WTC11 (cell line): ENCODE measurements at regions not wholly inside any gene's neighbourhood (a gene's known extent, or its start where the extent isn't known, plus 50 kb on each side); places are given as distances from the start of the nearest gene placed in this dataset.

ENCODE experiments used
- ATAC-seq: fragments of 200-7000 bp; cut with Tn5 transposase; 2 replicates; pipeline ENCODE4 v1.10.0; 2021; ENCODE audit warnings: mild to moderate bottlenecking, moderate library complexity
- CTCF ChIA-PET: fragments of 300-600 bp; sonication (Branson Sonifier 250); formaldehyde crosslinking; loops from one replicate; lab custom pipeline; 2021; ENCODE audit warnings: antibody characterized with exemption; lab: Charles Lee
- POLR2A ChIA-PET: fragments of 350-600 bp; sonication (Branson Sonifier 250); formaldehyde crosslinking; loops from one replicate; lab custom pipeline; 2021; ENCODE audit warnings: antibody characterized with exemption; lab: Charles Lee
- DNase-seq: peaks from one replicate; pipeline ENCODE4 v3.0.0; 2021; ENCODE audit warnings: low spot score
- H3K27ac Mint-ChIP-seq: 2 replicates; pipeline ENCODE4 v1.8.0; 2021; ENCODE audit warnings: mixed read lengths
- H3K27me3 Mint-ChIP-seq: 2 replicates; pipeline ENCODE4 v1.8.0; 2021; ENCODE audit warnings: low read depth, mild to moderate bottlenecking, moderate library complexity, mixed read lengths
- H3K36me3 Mint-ChIP-seq: 2 replicates; pipeline ENCODE4 v1.8.0; 2021; ENCODE audit warnings: mixed read lengths
- H3K4me1 Mint-ChIP-seq: 2 replicates; pipeline ENCODE4 v1.8.0; 2022; ENCODE audit warnings: mixed read lengths
- H3K4me3 Mint-ChIP-seq: 2 replicates; pipeline ENCODE4 v1.8.0; 2021; ENCODE audit warnings: mild to moderate bottlenecking, moderate library complexity, mixed read lengths
- H3K9me3 Mint-ChIP-seq: 2 replicates; pipeline ENCODE4 v1.8.0; 2021; ENCODE audit warnings: mixed read lengths
- CREB1 ChIP-seq: sonication (generic); formaldehyde crosslinking; IDR thresholded peaks from 2 replicates; pipeline ENCODE4 v1.8.0; 2023; ENCODE audit warnings: mild to moderate bottlenecking, missing genetic modification reagents
- FOXP1 ChIP-seq: sonication (generic); formaldehyde crosslinking; IDR thresholded peaks from 2 replicates; pipeline ENCODE4 v1.8.0; 2022; ENCODE audit warnings: missing genetic modification reagents, mild to moderate bottlenecking, moderate library complexity, borderline replicate concordance
- GABPB1 ChIP-seq: sonication (generic); formaldehyde crosslinking; IDR thresholded peaks from 2 replicates; pipeline ENCODE4 v1.8.1; 2023; ENCODE audit warnings: mild to moderate bottlenecking, missing genetic modification reagents
- IRF2 ChIP-seq: sonication (generic); formaldehyde crosslinking; IDR thresholded peaks from 2 replicates; pipeline ENCODE4 v1.8.0; 2022; ENCODE audit warnings: low read depth, missing genetic modification reagents, borderline replicate concordance
- MYBL2 ChIP-seq: sonication (generic); formaldehyde crosslinking; IDR thresholded peaks from 2 replicates; pipeline ENCODE4 v1.8.1; 2023; ENCODE audit warnings: mild to moderate bottlenecking, moderate library complexity, missing genetic modification reagents
- NFATC4 ChIP-seq: fragments of 250-450 bp; sonication (Bioruptor Pico); IDR thresholded peaks from 2 replicates; pipeline ENCODE4 v1.9.0; 2021; ENCODE audit warnings: mild to moderate bottlenecking
- SMAD3 ChIP-seq: sonication (generic); formaldehyde crosslinking; IDR thresholded peaks from 2 replicates; pipeline ENCODE4 v1.8.0; 2022; ENCODE audit warnings: missing genetic modification reagents, mild to moderate bottlenecking, borderline replicate concordance
- SMAD4 ChIP-seq: sonication (generic); formaldehyde crosslinking; IDR thresholded peaks from 2 replicates; pipeline ENCODE4 v1.8.0; 2022; ENCODE audit warnings: mild to moderate bottlenecking, missing genetic modification reagents
- SOX15 ChIP-seq: fragments of 250-450 bp; sonication (Bioruptor Pico); IDR thresholded peaks from 2 replicates; pipeline ENCODE4 v1.9.0; 2021; ENCODE audit warnings: mild to moderate bottlenecking
- SP1 ChIP-seq: sonication (generic); formaldehyde crosslinking; conservative IDR thresholded peaks from 2 replicates; pipeline ENCODE4 v1.8.1; 2022; ENCODE audit warnings: missing genetic modification reagents
- TEAD4 ChIP-seq: sonication (generic); formaldehyde crosslinking; IDR thresholded peaks from 2 replicates; pipeline ENCODE4 v1.8.0; 2022; ENCODE audit warnings: mild to moderate bottlenecking, missing genetic modification reagents
- TP53 ChIP-seq: sonication (generic); formaldehyde crosslinking; IDR thresholded peaks from 2 replicates; pipeline ENCODE4 v1.8.1; 2023; ENCODE audit warnings: mild to moderate bottlenecking, missing genetic modification reagents
- ZNF121 ChIP-seq: sonication (generic); formaldehyde crosslinking; IDR thresholded peaks from 2 replicates; pipeline ENCODE4 v1.8.0; 2023; ENCODE audit warnings: missing genetic modification reagents
- ZNF219 ChIP-seq: sonication (generic); formaldehyde crosslinking; IDR thresholded peaks from 2 replicates; pipeline ENCODE4 v1.8.0; 2023; ENCODE audit warnings: missing genetic modification reagents, mild to moderate bottlenecking, borderline replicate concordance
- ZNF232 ChIP-seq: sonication (generic); formaldehyde crosslinking; IDR thresholded peaks from 2 replicates; pipeline ENCODE4 v1.8.0; 2022; ENCODE audit warnings: mild to moderate bottlenecking, missing genetic modification reagents
- ZNF396 ChIP-seq: fragments of 250-450 bp; sonication (Bioruptor Pico); IDR thresholded peaks from 2 replicates; pipeline ENCODE4 v1.8.0; 2021; ENCODE audit warnings: mild to moderate bottlenecking, moderate library complexity, borderline replicate concordance
- ZNF416 ChIP-seq: fragments of 250-450 bp; sonication (Bioruptor Pico); IDR thresholded peaks from 2 replicates; pipeline ENCODE4 v1.9.0; 2021; ENCODE audit warnings: mild to moderate bottlenecking, inconsistent platforms
- ZNF423 ChIP-seq: fragments of 250-450 bp; sonication (Bioruptor Pico); IDR thresholded peaks from 2 replicates; pipeline ENCODE4 v2.1.2; 2022; ENCODE audit warnings: mild to moderate bottlenecking, moderate library complexity
- ZNF671 ChIP-seq: fragments of 250-450 bp; sonication (Bioruptor Pico); IDR thresholded peaks from 2 replicates; pipeline ENCODE4 v1.8.0; 2021; ENCODE audit warnings: mild to moderate bottlenecking
- TF ChIP-seq, protein P1 (sequence below): sonication (generic); formaldehyde crosslinking; IDR thresholded peaks from 2 replicates; pipeline ENCODE4 v1.8.1; 2022; ENCODE audit warnings: missing genetic modification reagents, borderline replicate concordance
- TF ChIP-seq, protein P2 (sequence below): sonication (generic); formaldehyde crosslinking; IDR thresholded peaks from 2 replicates; pipeline ENCODE4 v1.8.1; 2022; ENCODE audit warnings: mild to moderate bottlenecking, missing genetic modification reagents, moderate library complexity, borderline replicate concordance
- TF ChIP-seq, protein P3 (sequence below): fragments of 250-450 bp; sonication (Bioruptor Pico); IDR thresholded peaks from 2 replicates; pipeline ENCODE4 v1.9.0; 2021; ENCODE audit warnings: mild to moderate bottlenecking, borderline replicate concordance
- TF ChIP-seq, protein P4 (sequence below): sonication (generic); formaldehyde crosslinking; IDR thresholded peaks from 2 replicates; pipeline ENCODE4 v1.8.1; 2023; ENCODE audit warnings: mild to moderate bottlenecking, missing genetic modification reagents
- TF ChIP-seq, protein P5 (sequence below): sonication (generic); formaldehyde crosslinking; IDR thresholded peaks from 2 replicates; pipeline ENCODE4 v1.8.1; 2023; ENCODE audit warnings: mild to moderate bottlenecking, missing genetic modification reagents, moderate library complexity
- TF ChIP-seq, protein P6 (sequence below): sonication (generic); formaldehyde crosslinking; conservative IDR thresholded peaks from 2 replicates; pipeline ENCODE4 v1.8.1; 2022; ENCODE audit warnings: mild to moderate bottlenecking, missing genetic modification reagents

- no peak overlapping the region for H3K4me3 Mint-ChIP-seq
- ATAC-seq: no peak
- H3K9me3 Mint-ChIP-seq: peaks cover 58% of the 10 kb centered on the region
- no peaks in the 10 kb centered on the region; the same call in 1 of the 2 replicates for H3K27me3 Mint-ChIP-seq
- CTCF ChIA-PET: no interaction called here
- peaks cover 43% of the 10 kb centered on the region for H3K36me3 Mint-ChIP-seq
- no peak for DNase-seq
- TF ChIP-seq ZNF423 (CRISPR knock-in tag): no peak
- no peak for TF ChIP-seq TEAD4
- TF ChIP-seq, protein P1, sequence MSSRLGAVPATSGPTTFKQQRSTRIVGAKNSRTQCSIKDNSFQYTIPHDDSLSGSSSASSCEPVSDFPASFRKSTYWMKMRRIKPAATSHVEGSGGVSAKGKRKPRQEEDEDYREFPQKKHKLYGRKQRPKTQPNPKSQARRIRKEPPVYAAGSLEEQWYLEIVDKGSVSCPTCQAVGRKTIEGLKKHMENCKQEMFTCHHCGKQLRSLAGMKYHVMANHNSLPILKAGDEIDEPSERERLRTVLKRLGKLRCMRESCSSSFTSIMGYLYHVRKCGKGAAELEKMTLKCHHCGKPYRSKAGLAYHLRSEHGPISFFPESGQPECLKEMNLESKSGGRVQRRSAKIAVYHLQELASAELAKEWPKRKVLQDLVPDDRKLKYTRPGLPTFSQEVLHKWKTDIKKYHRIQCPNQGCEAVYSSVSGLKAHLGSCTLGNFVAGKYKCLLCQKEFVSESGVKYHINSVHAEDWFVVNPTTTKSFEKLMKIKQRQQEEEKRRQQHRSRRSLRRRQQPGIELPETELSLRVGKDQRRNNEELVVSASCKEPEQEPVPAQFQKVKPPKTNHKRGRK (CRISPR knock-in tag): no peak
- TF ChIP-seq, protein P2, sequence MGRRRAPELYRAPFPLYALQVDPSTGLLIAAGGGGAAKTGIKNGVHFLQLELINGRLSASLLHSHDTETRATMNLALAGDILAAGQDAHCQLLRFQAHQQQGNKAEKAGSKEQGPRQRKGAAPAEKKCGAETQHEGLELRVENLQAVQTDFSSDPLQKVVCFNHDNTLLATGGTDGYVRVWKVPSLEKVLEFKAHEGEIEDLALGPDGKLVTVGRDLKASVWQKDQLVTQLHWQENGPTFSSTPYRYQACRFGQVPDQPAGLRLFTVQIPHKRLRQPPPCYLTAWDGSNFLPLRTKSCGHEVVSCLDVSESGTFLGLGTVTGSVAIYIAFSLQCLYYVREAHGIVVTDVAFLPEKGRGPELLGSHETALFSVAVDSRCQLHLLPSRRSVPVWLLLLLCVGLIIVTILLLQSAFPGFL (CRISPR knock-in tag): no peak
- no peak for TF ChIP-seq GABPB1 (CRISPR knock-in tag)
- TF ChIP-seq ZNF396: no peak
- TF ChIP-seq, protein P3, sequence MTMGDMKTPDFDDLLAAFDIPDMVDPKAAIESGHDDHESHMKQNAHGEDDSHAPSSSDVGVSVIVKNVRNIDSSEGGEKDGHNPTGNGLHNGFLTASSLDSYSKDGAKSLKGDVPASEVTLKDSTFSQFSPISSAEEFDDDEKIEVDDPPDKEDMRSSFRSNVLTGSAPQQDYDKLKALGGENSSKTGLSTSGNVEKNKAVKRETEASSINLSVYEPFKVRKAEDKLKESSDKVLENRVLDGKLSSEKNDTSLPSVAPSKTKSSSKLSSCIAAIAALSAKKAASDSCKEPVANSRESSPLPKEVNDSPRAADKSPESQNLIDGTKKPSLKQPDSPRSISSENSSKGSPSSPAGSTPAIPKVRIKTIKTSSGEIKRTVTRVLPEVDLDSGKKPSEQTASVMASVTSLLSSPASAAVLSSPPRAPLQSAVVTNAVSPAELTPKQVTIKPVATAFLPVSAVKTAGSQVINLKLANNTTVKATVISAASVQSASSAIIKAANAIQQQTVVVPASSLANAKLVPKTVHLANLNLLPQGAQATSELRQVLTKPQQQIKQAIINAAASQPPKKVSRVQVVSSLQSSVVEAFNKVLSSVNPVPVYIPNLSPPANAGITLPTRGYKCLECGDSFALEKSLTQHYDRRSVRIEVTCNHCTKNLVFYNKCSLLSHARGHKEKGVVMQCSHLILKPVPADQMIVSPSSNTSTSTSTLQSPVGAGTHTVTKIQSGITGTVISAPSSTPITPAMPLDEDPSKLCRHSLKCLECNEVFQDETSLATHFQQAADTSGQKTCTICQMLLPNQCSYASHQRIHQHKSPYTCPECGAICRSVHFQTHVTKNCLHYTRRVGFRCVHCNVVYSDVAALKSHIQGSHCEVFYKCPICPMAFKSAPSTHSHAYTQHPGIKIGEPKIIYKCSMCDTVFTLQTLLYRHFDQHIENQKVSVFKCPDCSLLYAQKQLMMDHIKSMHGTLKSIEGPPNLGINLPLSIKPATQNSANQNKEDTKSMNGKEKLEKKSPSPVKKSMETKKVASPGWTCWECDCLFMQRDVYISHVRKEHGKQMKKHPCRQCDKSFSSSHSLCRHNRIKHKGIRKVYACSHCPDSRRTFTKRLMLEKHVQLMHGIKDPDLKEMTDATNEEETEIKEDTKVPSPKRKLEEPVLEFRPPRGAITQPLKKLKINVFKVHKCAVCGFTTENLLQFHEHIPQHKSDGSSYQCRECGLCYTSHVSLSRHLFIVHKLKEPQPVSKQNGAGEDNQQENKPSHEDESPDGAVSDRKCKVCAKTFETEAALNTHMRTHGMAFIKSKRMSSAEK (CRISPR knock-in tag): no peak
- no peak for TF ChIP-seq ZNF219
- no peak for TF ChIP-seq ZNF121
- TF ChIP-seq NFATC4 (CRISPR knock-in tag): no peak
- TF ChIP-seq SMAD3 (CRISPR knock-in tag): no peak
- TF ChIP-seq, all 79 proteins: peak for 0
- Mint-ChIP-seq H3K4me1 (no peaks in the 10 kb centered on the region), H3K27ac (no peak overlapping the region)
- POLR2A ChIA-PET: no interaction called here
These were observed 546.4 kb upstream of the SOX11 start for GRCh38 chr2:5145801-5146200.

- peaks cover 77% of the 10 kb centered on the region for H3K9me3 Mint-ChIP-seq
- CTCF ChIA-PET: no interaction called here
- TF ChIP-seq ZNF232: no peak
These were observed 543.6 kb upstream of the SOX11 start for GRCh38 chr2:5148392-5149085.

GRCh38 chr2:5150871-5151270, 541.3 kb upstream of the SOX11 start:
- Mint-ChIP-seq H3K27ac (no peak overlapping the region), H3K4me3 (no peak overlapping the region), H3K27me3 (peaks cover 8% of the 10 kb centered on the region), H3K4me1 (no peaks in the 10 kb centered on the region), H3K36me3 (peaks cover 60% of the 10 kb centered on the region), H3K9me3 (peaks cover 74% of the 10 kb centered on the region)
- DNase-seq (no peak), ATAC-seq (no peak)
- CTCF ChIA-PET: no interaction called here
- POLR2A ChIA-PET: no interaction called here
- TF ChIP-seq ZNF416 (CRISPR knock-in tag) (no peak), TP53 (no peak), ZNF671 (CRISPR knock-in tag) (no peak), FOXP1 (CRISPR knock-in tag) (no peak), SP1 (CRISPR knock-in tag) (no peak), SOX15 (CRISPR knock-in tag) (no peak), MYBL2 (no peak), IRF2 (CRISPR knock-in tag) (no peak), CREB1 (CRISPR knock-in tag) (no peak), SMAD4 (CRISPR knock-in tag) (no peak)
- TF ChIP-seq, protein P4, sequence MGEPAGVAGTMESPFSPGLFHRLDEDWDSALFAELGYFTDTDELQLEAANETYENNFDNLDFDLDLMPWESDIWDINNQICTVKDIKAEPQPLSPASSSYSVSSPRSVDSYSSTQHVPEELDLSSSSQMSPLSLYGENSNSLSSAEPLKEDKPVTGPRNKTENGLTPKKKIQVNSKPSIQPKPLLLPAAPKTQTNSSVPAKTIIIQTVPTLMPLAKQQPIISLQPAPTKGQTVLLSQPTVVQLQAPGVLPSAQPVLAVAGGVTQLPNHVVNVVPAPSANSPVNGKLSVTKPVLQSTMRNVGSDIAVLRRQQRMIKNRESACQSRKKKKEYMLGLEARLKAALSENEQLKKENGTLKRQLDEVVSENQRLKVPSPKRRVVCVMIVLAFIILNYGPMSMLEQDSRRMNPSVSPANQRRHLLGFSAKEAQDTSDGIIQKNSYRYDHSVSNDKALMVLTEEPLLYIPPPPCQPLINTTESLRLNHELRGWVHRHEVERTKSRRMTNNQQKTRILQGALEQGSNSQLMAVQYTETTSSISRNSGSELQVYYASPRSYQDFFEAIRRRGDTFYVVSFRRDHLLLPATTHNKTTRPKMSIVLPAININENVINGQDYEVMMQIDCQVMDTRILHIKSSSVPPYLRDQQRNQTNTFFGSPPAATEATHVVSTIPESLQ (CRISPR knock-in tag): no peak
- TF ChIP-seq, protein P5, sequence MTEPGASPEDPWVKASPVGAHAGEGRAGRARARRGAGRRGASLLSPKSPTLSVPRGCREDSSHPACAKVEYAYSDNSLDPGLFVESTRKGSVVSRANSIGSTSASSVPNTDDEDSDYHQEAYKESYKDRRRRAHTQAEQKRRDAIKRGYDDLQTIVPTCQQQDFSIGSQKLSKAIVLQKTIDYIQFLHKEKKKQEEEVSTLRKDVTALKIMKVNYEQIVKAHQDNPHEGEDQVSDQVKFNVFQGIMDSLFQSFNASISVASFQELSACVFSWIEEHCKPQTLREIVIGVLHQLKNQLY (CRISPR knock-in tag): no peak
- TF ChIP-seq, protein P6, sequence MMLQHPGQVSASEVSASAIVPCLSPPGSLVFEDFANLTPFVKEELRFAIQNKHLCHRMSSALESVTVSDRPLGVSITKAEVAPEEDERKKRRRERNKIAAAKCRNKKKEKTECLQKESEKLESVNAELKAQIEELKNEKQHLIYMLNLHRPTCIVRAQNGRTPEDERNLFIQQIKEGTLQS (CRISPR knock-in tag): no peak

More at GRCh38 chr2:5148392-5149085, 543.6 kb upstream of the SOX11 start:
- Mint-ChIP-seq H3K27ac (no peak overlapping the region), H3K4me1 (no peaks in the 10 kb centered on the region), H3K36me3 (peaks cover 67% of the 10 kb centered on the region), H3K27me3 (peaks cover 3% of the 10 kb centered on the region), H3K4me3 (no peak overlapping the region)
- no peak for ATAC-seq
- POLR2A ChIA-PET: no interaction called here
- no peak for DNase-seq
